Liver (tissue), 3 donors: ENCODE measurements at regions not wholly inside any gene's neighbourhood (a gene's known extent, or its start where the extent isn't known, plus 50 kb on each side); places are given as distances from the start of the nearest gene placed in this dataset.

Experiments
- EGR1 ChIP-seq, 2 donors: IDR thresholded peaks; 2 replicates each; pipeline ENCODE4 v1.6.1; 2016 to 2018; ENCODE audit warnings: antibody characterized with exemption in 2 of 2, low read depth in 2 of 2
- FOXA1 ChIP-seq: IDR thresholded peaks from 2 replicates; pipeline ENCODE4 v1.6.1; 2016; ENCODE audit warnings: antibody characterized with exemption
- GABPA ChIP-seq, 2 donors: IDR thresholded peaks in 1 of 2; conservative IDR thresholded peaks in 1 of 2; 2 replicates each; pipeline ENCODE4 v1.6.1; 2016; ENCODE audit warnings: antibody characterized with exemption in 2 of 2, mild to moderate bottlenecking in 1 of 2, moderate library complexity in 1 of 2
- JUND ChIP-seq, 2 donors: IDR thresholded peaks; 2 replicates each; pipeline ENCODE4 v1.6.1; 2016; ENCODE audit warnings: antibody characterized with exemption in 2 of 2
- NR2F2 ChIP-seq: IDR thresholded peaks from 2 replicates; pipeline ENCODE4 v1.6.1; 2016; ENCODE audit warnings: antibody characterized with exemption
- RAD21 ChIP-seq, 2 donors: IDR thresholded peaks; 2 replicates each; pipeline ENCODE4 v1.6.1; 2016; ENCODE audit warnings: antibody characterized with exemption in 2 of 2, mild to moderate bottlenecking in 2 of 2
- RXRA ChIP-seq, 2 donors: IDR thresholded peaks; 2 replicates each; pipeline ENCODE4 v1.6.1; 2017 to 2018; ENCODE audit warnings: antibody characterized with exemption in 2 of 2, mild to moderate bottlenecking in 1 of 2
- SP1 ChIP-seq: IDR thresholded peaks from 2 replicates; pipeline ENCODE4 v1.6.1; 2018; ENCODE audit warnings: antibody characterized with exemption, mild to moderate bottlenecking
- TAF1 ChIP-seq: conservative IDR thresholded peaks from 2 replicates; pipeline ENCODE4 v1.6.1; 2016; ENCODE audit warnings: antibody characterized with exemption, mild to moderate bottlenecking
- YY1 ChIP-seq: IDR thresholded peaks from 2 replicates; pipeline ENCODE4 v1.6.1; 2016; ENCODE audit warnings: antibody characterized with exemption, mild to moderate bottlenecking
- TF ChIP-seq, protein P1 (sequence below): fragments of 150-350 bp; IDR thresholded peaks from 2 replicates; pipeline ENCODE4 v1.5.1; 2017; ENCODE audit warnings: improper control_type of control experiment, low read depth, low read length; ENCODE audit not compliant: missing input control
- TF ChIP-seq, protein P2 (sequence below): IDR thresholded peaks from 2 replicates; pipeline ENCODE4 v1.6.1; 2016; ENCODE audit warnings: antibody characterized with exemption
- TF ChIP-seq, protein P3 (sequence below): IDR thresholded peaks from 2 replicates; pipeline ENCODE4 v1.6.1; 2016; ENCODE audit warnings: antibody characterized with exemption, mild to moderate bottlenecking
- donor health status: healthy.
- donor health status: healthy.

DNA sequence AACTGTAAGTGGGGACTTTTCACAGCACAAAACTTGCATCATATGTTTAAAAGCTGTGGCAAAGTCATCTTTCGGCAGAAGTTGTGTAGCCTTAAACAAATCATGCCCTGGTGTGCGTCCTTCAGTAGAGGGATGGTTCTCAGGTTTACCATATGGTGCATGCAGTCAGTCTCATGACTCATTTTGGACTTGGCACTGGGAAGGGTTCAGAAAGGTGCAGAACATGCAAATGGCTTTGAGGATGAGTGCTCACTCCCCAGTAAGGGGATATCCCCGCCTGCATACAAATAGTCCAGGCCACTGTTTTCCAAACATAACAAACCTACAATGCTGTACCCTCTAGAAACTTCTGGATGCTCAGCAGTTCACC lies 260.3 kb downstream of the NDUFS4 start:
- TF ChIP-seq, protein P1, sequence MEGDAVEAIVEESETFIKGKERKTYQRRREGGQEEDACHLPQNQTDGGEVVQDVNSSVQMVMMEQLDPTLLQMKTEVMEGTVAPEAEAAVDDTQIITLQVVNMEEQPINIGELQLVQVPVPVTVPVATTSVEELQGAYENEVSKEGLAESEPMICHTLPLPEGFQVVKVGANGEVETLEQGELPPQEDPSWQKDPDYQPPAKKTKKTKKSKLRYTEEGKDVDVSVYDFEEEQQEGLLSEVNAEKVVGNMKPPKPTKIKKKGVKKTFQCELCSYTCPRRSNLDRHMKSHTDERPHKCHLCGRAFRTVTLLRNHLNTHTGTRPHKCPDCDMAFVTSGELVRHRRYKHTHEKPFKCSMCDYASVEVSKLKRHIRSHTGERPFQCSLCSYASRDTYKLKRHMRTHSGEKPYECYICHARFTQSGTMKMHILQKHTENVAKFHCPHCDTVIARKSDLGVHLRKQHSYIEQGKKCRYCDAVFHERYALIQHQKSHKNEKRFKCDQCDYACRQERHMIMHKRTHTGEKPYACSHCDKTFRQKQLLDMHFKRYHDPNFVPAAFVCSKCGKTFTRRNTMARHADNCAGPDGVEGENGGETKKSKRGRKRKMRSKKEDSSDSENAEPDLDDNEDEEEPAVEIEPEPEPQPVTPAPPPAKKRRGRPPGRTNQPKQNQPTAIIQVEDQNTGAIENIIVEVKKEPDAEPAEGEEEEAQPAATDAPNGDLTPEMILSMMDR = no peak
- TF ChIP-seq SP1 (no peak), GABPA (IDR thresholded peaks at IDR 0.05 in 1 of 2, conservative IDR thresholded peaks at IDR 0.05 in 1 of 2) (no peak), RXRA (IDR thresholded peaks at IDR 0.05) (no peak), JUND (IDR thresholded peaks at IDR 0.05) (no peak), RAD21 (IDR thresholded peaks at IDR 0.05) (no peak), TAF1 (no peak), FOXA1 (no peak), EGR1 (IDR thresholded peaks at IDR 0.05; ENCODE audit: low read depth in 2 of 2) (no peak), NR2F2 (no peak), YY1 (no peak)
- TF ChIP-seq, protein P2, sequence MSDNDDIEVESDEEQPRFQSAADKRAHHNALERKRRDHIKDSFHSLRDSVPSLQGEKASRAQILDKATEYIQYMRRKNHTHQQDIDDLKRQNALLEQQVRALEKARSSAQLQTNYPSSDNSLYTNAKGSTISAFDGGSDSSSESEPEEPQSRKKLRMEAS = no peak
- TF ChIP-seq, protein P3, sequence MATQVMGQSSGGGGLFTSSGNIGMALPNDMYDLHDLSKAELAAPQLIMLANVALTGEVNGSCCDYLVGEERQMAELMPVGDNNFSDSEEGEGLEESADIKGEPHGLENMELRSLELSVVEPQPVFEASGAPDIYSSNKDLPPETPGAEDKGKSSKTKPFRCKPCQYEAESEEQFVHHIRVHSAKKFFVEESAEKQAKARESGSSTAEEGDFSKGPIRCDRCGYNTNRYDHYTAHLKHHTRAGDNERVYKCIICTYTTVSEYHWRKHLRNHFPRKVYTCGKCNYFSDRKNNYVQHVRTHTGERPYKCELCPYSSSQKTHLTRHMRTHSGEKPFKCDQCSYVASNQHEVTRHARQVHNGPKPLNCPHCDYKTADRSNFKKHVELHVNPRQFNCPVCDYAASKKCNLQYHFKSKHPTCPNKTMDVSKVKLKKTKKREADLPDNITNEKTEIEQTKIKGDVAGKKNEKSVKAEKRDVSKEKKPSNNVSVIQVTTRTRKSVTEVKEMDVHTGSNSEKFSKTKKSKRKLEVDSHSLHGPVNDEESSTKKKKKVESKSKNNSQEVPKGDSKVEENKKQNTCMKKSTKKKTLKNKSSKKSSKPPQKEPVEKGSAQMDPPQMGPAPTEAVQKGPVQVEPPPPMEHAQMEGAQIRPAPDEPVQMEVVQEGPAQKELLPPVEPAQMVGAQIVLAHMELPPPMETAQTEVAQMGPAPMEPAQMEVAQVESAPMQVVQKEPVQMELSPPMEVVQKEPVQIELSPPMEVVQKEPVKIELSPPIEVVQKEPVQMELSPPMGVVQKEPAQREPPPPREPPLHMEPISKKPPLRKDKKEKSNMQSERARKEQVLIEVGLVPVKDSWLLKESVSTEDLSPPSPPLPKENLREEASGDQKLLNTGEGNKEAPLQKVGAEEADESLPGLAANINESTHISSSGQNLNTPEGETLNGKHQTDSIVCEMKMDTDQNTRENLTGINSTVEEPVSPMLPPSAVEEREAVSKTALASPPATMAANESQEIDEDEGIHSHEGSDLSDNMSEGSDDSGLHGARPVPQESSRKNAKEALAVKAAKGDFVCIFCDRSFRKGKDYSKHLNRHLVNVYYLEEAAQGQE = no peak
